GM21423 (cell line): ENCODE measurements at regions not wholly inside any gene's neighbourhood (a gene's known extent, or its start where the extent isn't known, plus 50 kb on each side); places are given as distances from the start of the nearest gene placed in this dataset.
"Not testable (repeated sequence)": the region's sequence is repeated elsewhere in the genome, so short reads cannot be mapped to it uniquely, and the experiment has no call there.

Experiments
- ATAC-seq: cut with Tn5 transposase; IDR thresholded peaks from one replicate; pipeline ENCODE4 v1.9.1; 2021; ENCODE audit warnings: mild to moderate bottlenecking, moderate library complexity; ENCODE audit not compliant: unreplicated experiment

- ATAC-seq: no peak
These were observed 145.8 kb upstream of the ERRFI1 start for GRCh38 chr1:8171751-8172464.

DNA sequence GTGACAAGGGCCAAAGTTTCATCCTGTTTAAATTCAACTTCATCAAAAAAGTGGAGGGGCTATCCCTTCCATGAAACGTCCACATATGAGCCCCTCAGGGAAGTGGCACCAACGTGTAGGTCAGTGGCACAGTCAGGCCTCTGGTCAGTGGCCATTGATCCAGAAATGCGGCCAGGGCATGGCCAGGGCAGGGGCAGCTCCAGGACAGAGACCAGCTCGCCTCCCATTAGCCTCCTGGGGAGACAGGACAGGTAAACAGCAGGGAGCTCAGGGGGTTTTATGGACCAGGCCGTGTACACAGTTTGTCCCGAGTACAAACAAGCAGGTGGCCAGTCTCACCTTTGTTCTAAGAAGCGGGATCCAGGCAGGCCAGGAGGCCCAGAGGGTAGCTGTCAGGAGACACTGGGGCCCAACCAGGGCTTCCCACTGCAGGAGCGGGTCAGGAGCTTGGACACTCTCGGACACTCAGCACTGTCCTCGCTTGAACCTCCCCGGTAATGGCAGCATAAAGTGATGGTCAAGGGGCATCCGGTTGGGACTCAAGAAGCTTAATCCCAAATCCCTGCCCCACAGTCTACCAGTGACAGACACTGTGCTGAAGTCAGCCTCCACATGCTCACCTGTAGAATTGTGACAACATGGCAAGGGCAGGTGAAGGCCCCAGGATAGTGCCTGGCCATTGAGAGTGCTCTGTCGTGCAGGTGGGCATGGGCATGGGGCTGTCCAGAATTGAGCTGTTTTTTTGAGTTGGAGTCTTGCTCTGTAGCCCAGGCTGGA, 144.1 kb upstream of the ERRFI1 start:
- ATAC-seq: peak; percentile 4

- ATAC-seq: peak; percentile 76
These were observed 143.4 kb upstream of the ERRFI1 start for GRCh38 chr1:8169364-8170058.

- ATAC-seq: no peak
These were observed 141.8 kb upstream of the ERRFI1 start for GRCh38 chr1:8167936-8168335.

DNA sequence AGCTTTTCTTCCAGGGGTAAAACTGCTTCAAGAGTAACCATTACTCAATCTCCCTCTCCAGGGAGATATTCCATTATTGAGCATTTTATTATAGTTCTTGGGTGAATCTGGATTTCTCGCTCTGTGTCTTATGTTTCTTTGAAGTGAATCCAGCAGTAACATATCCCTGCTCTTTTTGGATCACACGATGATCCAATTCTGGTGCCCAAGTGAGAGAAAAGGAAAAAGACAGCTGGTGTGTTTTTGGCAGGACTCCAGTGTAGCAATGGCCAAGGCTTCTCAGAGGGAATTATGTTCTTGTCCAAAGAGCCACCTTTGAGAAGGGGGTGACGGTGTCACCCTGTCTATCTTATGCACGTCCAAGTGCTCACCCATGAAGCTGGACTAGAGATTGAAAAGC, 140.3 kb upstream of the ERRFI1 start:
- no peak for ATAC-seq

DNA sequence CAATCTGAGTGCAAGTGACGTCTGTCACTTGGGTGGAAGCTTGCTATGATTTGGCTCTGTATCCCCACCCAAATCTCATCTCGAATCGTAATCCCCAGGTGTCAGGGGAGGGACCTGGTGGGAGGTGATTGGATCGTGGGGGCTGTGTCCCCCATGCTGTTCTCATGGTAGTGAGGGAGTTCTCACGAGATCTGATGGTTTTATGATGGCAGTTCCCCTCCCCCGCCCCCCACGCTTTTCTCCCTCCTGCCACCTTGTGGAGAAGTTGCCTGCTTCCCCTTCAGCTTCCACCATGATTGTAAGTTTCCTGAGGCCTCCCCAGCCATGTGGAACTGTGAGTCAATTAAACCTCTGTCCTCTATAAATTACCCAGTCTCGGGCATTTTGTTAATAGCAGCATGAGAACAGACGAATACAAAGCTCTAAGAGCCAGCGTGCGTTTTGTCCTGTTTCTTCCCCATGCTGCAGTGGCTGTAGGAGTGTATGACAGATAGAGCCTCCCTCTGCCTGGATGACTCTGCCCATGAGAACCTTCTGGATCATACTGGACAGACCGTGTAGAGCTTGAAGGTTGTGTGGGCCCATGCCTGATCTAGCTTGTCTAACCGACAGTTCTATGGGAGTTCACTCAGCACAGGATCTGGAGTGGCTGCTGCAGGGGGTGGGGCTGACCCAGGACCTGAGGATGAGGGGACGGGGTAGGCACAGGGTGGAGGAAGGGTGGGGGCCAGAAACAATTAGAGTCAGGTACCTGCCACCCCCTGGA, 139.7 kb upstream of the ERRFI1 start:
- no peak for ATAC-seq

- no peak for ATAC-seq
These were observed 138.6 kb upstream of the ERRFI1 start for GRCh38 chr1:8164670-8165069.

GRCh38 chr1:8163039-8163438, 136.9 kb upstream of the ERRFI1 start:
- no peak for ATAC-seq

DNA sequence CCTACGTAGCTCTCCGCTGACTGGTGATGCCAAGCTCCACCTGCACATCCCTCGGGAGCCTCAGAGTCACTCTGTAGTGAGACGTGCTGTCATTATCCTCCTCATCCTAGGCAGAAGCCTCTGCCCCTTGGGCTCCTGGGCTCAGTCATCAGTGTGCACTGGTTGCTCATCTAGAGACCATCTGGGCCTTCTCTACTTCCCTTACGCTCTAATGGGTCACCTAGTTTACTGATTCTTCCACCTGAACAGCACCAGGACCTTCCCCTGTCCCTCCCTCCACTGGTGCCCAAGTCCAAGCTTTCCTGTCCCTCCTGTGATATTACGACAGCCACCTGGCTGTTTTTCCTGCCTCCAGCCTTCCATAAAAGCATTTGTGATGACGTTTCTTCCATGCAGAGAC, 136.1 kb upstream of the ERRFI1 start:
- no peak for ATAC-seq

DNA sequence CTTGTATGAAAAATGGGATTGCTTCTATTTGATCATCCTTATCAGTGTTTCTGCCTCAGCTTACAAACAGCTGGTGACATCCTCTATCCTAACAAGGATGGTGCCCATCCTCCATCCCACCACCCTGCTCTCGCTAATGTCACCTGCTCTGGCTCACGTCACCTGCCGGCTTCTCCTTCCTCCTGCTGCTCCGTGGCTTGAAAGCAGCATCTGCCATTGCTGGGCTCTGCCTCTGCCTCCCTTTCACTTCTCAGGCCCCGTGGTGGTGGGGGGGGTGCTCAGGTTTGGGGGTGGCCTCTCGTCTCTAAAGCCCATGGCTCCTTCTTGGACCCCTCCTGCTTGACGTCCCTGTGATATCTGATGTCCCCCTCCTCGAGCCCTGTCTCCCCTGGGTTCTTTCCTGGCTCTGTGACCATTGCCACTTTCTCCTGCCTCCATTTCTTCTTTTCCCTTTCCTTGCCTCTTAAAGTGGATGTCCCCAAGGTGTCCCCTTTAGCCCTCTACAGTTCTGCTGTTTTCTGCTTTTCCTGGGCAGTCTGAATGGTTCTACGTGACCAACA, 135.5 kb upstream of the ERRFI1 start:
- no peak for ATAC-seq

DNA sequence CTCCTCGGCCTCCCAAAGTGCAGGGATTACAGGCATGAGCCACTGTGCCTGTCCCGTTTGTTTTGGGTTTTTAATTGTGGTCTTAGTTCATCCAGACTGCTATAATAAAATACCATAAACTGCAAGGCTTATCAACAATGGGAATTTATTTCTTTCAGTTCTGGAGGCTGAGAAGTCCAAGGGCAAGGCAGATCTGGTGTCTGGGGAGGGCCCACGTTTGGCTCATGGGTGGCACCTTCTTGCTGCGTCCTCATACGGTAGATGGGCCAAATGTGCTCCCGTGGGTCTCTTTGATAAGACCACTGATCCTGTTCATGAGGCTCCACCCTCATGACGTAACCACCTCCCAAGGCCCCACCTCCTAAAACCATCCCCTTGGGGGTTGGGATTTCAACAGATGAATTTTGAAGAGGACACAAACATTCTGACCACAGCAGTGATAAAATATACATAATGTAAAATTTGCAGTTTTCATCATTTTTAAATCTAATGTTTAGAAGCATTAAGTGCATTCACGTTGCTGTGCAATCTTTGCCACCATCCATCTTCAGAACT, 133.4 kb upstream of the ERRFI1 start:
- no peak for ATAC-seq

DNA sequence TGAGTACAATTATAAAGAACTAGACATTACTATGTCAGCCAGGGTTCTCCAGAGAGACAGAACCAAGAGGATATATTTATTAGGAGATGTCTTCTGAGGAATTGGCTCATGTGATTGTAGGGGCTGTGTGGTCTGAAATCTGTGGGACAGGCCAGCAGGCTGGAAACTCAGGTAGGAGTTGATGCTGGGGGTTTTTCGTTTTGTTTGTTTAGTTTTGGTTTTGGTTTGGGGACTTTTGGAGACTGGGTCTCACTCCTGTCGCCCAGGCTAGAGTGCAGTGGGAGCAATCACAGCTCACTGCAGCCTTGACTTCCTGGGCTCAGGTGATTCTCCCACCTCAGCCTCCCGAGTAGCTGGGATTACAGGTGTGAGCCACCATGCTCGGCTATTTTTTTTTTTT, 132.9 kb upstream of the ERRFI1 start:
- no peak for ATAC-seq

GRCh38 chr1:8157765-8158164, 131.7 kb upstream of the ERRFI1 start:
- ATAC-seq: no peak

DNA sequence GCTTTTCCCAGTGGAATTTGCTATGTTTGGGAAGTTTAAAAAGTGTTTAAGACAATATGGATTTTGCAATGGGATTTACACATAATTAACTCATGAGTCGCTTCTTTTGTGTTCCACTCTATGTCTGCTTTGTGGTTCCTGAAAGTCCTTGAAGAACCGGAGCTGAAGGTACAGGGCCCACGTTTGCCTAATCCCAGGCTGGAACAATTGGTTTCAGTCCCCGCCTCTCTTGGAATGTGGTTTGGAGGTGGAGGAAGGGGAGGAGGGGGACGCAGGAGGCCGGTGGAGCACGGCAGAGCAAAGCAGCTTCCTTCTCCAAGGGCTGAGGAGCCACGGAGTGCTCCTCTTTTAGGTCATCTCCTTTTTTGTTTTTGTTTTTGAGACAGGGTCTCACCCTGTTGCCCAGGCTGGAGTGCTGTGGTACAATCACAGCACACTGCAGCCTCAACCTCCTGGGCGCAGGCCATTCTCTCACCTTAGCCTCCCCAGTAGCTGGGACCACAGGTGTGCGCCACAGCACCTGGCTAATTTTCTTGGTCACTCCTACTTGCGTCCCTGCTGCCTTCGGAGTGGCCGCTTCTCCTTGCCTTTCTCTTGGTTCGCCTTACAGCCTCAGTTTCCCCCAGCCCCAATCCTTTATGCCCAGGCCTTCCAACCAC, 129.5 kb upstream of the ERRFI1 start:
- no peak for ATAC-seq

- ATAC-seq: no peak
These were observed 128.5 kb upstream of the ERRFI1 start for GRCh38 chr1:8154621-8155052.

DNA sequence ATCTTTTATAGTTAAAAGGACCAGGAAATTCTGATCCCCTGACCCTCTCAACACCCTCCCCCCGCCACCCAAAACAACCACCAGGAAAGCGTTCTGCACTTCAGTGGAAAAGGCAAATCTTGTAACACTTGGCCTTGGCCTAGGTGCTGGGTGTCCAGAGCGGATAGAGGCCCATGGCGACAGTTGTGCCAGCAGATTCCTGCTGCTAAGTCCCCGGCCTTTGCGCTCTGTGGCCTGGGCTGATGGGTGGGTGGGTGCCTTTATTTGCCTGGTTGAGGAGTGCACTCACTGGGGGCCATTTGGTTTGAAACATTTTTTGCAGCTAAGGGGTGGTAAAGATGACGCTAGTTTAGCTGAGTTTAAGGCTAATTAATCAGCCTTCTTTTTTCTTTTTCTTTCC, 127.9 kb upstream of the ERRFI1 start:
- ATAC-seq: no peak

- no peak for ATAC-seq
These were observed 126.9 kb upstream of the ERRFI1 start for GRCh38 chr1:8152731-8153702.

- ATAC-seq: no peak
These were observed 125.5 kb upstream of the ERRFI1 start for GRCh38 chr1:8151647-8152046.

- ATAC-seq: not testable (repeated sequence)
These were observed 123.6 kb upstream of the ERRFI1 start for GRCh38 chr1:8149756-8150155.
